NCI-H526 (cell line): ENCODE measurements at regions not wholly inside any gene's neighbourhood (a gene's known extent, or its start where the extent isn't known, plus 50 kb on each side); places are given as distances from the start of the nearest gene placed in this dataset.

ENCODE experiments used
- DNase-seq, 2 experiments: peaks; one replicate each; lab custom pipeline; 2025; lab: John Stamatoyannopoulos, UW

- DNase-seq = no peak
These were observed 278.7 kb upstream of the KCNMB2 start for GRCh38 chr3:178257491-178257890.

DNA sequence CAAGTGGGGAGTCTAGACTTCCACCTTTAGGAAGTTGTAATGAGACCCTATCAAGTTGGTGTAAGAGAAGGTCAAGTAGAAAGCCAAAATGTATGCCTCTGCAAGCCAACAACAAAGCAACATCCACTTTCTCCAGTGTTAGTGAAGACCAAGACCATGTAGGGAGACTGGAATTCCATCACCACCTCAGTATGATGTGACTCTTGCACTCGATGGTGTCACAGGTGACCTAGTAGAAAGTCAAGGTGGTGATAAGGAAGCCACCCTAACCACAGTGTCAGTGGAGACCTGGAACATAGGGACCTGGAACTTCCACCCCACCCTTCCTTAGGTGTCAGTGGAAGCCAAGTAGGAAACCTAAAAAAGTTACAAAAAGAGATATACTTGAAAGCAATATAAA, 278.1 kb upstream of the KCNMB2 start:
- DNase-seq = no peak

GRCh38 chr3:178259703-178260102, 276.5 kb upstream of the KCNMB2 start:
- DNase-seq = no peak

DNA sequence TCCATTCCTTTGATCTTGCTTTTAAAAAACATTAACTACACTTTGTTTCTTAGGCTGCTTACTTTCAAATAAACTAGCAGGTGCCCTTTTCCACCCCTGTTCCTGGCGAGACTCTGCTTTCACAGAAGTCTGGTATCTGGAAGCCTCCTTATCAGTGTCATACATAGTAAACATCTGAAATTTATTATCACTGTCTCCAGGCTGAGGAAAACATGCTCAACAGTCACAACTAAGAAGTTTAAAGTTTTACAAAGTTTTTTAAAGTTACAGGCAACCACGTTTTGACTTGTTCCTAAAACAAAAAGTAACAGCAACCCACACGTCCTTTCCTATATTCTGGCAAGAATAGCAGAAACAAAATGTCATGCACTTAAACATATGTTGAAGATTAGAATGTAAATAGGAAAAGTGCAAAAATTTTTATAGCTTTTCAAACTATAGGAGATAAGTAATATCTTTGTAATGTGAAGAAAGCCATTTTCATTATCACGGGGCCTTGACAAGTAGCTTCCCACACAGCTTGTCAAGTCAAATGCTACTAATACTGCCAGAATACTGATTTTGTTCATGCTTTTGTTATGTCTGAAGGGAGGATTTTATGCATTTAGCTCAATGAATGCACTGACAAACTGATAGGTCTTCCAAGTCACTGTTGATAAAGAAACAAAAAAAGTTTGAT, 275.2 kb upstream of the KCNMB2 start:
- no peak for DNase-seq

DNA sequence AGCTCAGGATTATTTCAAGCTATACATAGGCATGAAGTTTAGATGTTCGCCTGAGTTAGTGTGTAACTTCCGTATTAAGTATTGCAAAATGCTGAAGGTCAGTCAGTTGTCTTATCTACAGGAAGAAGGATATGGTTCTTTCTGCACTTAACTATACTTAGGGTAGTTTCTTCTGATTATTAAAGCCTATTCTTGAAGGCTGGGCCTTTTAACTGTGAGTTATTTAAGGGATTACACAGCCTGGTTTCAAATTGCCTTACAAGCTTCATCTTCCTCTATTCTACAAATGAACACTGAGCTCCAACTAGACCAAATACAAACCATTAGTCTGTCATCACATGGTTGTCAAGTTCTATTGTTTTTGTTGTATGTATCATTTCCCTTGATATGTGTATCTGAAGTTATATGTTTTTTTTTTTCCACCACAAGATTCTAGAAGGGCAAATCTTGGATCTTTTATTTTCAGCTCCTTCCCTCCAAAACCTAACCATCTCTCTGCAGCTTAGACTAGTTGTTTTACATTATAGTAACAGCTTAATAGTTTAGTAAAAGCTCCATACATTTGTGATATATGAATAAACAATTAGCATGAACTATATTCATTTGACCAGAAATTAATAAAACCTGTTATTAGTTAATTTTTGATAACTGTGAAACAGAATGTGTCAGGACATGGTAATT, 272.9 kb upstream of the KCNMB2 start:
- no peak for DNase-seq

DNA sequence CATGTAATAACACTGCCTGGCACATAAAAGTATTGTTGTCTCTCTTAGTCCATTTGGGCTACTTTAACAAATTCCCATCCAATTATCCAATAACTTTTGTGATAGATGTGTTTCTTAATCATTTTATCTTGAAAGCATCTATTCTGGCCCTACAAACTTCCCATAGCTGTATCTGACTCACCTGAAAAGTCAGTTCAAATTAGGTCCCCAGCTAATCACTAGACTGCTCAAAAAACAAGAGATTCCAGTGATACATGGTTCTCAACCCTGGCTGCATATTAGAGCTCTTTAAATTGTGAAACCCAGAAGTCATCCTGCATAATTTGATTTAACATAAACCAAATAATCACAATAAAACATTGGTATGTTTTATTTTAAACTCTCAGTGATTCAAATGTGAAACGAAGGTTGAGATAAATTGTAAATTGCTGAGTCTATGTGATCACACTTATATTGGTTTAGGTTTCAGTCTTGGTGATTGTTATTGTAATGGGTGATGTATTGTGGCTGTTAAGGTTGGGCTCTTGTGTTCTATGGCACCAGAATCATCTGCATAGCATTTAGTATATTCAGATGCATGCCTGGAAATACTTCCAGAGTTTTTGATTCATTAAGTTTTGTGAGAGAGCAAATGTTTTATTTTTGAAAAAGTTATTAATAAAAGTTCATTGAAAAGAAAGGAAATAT, 268.9 kb upstream of the KCNMB2 start:
- DNase-seq = no peak

DNA sequence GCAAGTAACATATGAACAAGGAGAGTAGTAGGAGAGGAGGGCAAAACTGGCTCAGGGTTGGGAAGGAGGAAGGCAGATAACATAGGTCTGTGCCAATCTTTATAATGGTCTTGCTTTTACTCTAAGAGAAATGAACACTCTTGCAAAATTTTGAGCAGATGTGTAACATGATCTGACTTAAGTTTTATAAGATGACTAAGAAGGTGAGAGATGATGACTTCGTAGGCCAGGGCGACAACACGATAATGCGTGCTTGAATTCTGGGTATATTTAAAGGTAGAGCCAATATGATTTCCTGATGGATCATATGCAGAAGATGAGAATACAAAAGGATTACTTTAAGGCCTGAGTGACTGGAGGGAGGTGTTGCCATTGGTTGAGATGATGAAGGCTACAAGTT, 265.4 kb upstream of the KCNMB2 start:
- DNase-seq = no peak

- DNase-seq = no peak
These were observed 264.4 kb upstream of the KCNMB2 start for GRCh38 chr3:178271740-178272387.

DNA sequence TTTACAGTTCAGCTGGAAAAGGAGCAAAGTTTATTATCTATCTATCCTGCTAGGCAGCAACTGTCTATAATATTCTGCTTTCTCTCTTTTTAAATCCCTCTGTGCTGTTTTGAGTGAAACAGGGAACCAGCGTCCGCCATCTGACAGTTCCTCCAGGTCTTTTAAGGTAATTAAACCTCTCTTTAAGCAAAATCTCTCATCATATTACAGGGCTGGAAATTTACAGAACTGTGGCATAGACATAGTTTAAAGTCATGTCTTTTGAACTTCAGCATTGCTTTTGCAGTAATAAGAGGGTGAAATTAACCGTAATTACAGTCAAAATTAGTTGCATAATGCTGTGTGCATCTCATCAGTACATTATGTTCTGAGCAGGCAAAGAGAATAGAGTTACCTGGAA, 263.4 kb upstream of the KCNMB2 start:
- DNase-seq = no peak

- DNase-seq = no peak
These were observed 261.5 kb upstream of the KCNMB2 start for GRCh38 chr3:178274711-178275110.

DNA sequence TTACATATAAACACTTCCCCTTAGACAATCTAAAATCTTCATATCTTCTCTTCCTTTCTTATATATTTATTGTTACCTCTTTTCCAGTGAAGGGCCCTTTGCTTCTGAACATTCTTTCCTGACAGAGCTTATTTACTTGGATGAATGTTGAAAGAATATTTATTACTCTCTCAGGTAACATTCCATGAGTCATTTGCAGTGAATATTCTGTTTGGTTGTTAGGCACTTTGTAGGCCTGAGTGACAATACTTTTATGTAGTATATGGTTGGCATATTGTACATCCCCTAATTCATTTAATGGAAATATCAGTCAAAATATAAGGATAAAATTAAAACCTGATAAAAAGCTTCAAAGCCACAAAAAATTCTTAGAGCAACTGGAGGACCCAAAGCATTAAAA, 260.9 kb upstream of the KCNMB2 start:
- no peak for DNase-seq

- DNase-seq = no peak
These were observed 260.4 kb upstream of the KCNMB2 start for GRCh38 chr3:178275793-178276192.

DNA sequence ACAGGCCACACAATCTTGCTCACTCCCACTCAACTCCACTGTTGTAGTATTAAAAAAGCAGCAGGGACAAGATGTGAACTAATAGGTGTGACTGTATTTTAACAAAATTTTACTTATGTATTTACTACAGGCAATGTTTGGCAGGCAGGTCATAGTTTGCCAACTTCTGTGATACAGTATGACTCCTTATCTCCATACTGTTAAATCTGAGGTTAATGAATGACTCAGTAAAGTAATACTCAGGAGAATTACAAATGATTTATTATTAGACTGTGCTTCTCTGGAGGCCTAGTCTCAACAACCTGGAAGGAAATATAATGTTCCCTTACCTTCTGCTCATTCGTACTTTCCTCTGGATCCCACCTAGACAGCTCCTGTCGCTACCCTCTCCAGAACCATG, 258.6 kb upstream of the KCNMB2 start:
- no peak for DNase-seq

DNA sequence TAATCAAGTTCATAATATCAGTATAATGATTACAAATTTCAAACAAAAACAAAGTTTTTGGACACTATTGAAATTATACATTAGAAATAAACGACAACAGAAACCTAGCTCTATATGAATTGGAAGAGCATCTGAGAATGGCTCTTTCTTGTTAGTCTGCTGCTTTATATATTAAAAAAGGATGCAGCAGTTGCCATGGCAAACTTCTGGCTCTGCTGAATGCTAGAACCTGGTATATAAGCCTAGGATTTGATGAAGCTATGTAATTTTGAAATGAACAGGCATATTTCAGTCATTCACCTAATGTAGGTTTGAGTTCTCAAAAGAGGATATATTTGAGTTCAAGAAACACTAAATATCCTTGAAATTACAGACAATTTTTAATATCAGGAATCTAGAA, 252.7 kb upstream of the KCNMB2 start:
- DNase-seq = no peak

- no peak for DNase-seq
These were observed 252.1 kb upstream of the KCNMB2 start for GRCh38 chr3:178284181-178284580.

DNA sequence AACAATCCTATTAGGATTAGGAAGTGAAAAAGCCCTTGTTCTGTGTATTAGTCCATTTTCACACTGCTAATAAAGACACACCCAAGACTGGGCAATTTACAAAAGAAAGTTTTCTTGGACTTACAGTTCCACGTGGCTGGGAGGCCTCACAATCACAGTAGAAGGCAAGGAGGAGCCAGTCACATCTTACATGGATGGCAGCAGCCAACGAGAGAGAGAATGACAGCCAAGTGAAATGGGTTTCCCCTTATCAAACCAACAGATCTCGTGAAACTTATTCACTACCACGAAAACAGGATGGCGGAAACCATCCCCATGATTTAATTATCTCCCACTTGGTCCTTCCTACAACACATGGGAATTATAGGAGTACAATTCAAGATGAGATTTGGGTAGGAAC, 248.2 kb upstream of the KCNMB2 start:
- no peak for DNase-seq

- no peak for DNase-seq
These were observed 246.6 kb upstream of the KCNMB2 start for GRCh38 chr3:178289544-178290160.

DNA sequence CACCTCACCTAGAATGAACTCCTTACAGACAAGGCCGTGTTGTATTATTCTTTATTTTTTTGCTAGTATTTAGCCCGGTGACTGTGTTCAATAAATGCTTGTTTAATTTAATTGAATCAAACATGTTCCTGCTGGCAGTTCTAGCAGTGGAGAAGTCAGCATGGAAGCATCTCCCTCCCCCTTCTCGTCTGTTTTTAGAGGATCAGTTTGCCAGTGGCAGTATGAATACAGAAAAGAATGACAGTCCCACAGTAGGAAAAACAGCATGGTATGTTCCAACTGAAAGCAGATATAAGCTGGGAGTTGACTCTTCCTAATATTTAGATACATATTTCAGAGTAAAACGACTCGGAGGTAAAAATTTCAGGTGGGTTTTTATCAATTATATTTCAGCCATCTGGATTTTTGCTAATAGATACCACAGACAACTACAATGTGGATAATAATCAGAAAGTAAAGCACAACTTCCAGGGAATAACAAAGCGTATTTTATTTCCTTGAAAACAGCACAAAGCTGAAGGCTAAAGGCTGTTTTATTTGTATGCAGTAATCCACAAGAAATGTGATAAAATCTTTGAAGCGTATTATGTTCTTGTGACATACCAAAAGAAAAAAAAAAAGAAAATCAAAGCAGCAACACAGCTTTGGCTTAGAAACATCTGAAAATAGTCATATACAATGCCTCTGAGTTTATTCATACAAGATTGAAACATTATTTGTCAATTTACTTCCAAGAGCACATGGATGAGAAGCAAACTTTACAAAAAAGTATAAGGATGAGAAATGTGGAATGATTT, 244.5 kb upstream of the KCNMB2 start:
- DNase-seq = no peak

DNA sequence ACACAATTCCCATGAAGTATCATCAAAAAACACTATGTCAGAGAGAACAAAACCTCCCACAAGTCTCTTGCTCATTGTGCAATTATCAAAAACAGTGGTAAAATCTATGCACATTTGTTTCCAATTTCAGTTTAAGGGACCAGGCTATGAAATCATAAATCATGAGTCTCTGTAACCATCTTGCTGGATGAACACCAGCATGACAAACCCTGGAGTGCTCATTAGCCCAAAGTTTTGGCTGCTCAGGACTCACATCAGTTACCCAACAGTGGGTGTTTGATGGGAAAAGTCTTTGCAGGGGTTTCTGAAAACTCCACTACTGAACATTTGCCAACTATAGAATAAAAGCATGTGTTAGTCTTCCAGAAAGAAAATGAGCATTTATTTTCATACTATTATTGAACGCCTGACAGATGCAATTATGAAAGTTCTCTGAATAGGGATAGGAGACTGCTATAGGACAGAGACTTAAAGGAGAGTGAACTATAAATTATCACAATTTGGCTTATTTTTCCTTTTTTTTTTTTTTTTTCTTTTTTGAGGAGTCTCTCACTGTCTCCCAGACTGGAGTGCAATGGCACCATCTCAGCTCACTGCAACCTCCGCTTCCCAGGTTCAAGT, 240.8 kb upstream of the KCNMB2 start:
- DNase-seq = no peak

DNA sequence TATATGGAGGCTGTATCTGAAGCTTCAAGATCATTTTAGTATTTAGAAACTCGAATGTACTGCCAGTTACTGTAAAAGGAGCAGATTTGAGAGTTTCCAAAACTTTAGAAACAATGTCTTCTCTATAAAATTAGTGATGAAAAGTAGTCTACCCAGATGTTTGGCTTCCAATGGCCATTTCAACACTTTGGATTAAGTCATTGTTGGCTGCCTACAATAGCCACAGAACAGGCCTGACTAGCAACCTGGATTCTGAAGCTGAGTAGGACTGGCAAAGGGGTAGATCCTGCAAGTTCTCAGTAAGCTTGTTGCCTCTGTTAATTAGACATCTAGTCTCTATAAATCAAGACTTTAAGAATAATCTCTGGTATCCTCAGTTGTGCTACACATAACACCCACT, 239.0 kb upstream of the KCNMB2 start:
- DNase-seq = no peak

GRCh38 chr3:178297740-178298139, 238.5 kb upstream of the KCNMB2 start:
- no peak for DNase-seq
